ENCODE measurements at regions not wholly inside any gene's neighbourhood (a gene's known extent, or its start where the extent isn't known, plus 50 kb on each side); places are given as distances from the start of the nearest gene placed in this dataset.

DNA sequence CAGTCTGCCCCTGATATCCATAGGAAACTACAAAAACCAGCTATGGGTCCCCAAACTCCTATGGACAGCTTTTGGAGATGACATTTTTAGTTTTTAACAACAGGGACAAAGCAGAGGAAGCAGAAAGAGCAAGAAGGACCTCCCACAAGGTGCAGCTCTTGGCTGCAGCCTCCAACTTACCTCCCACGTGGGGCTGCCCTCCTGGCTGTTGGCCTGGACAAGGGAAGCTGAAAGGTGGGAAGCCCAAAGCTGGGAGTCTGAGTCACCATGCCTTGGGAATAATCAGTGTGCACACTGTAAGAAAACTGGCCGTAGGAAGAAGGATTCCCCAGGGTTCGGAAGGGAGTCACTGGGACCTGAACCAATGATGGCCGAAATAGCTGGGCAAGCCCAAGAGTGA, 51.8 kb upstream of the PAX1 start:
- Histone ChIP-seq H3K36me3 (ENCODE audit: control insufficient read depth in 3 of 3, insufficient read depth in 2 of 3, low read depth in 1 of 3, low read length in 3 of 3) (no peaks in the 10 kb centered on the region), H3K9me3 (ENCODE audit: control insufficient read depth in 2 of 2, insufficient read depth in 1 of 2, low read depth in 1 of 2, low read length in 1 of 2) (no peaks in the 10 kb centered on the region), H3K27me3 (ENCODE audit: control insufficient read depth in 3 of 3, insufficient read depth in 3 of 3, low read length in 3 of 3) (no peaks in the 10 kb centered on the region), H3K4me1 (ENCODE audit: control insufficient read depth in 3 of 3, insufficient read depth in 2 of 3, low read depth in 1 of 3, low read length in 2 of 3) (no peaks in the 10 kb centered on the region), H3K4me3 (ENCODE audit: low read depth in 1 of 3, low read length in 3 of 3) (no peak overlapping the region), H3K27ac (ENCODE audit: low read depth in 1 of 3, low read length in 2 of 3) (no peak overlapping the region)
- WGBS, 3 donors = 82 to 90% (median 86%) methylated on average over 4 of the region's 4 CpGs
- no peak for FAIRE-seq
- DNase-seq = no peak

DNA sequence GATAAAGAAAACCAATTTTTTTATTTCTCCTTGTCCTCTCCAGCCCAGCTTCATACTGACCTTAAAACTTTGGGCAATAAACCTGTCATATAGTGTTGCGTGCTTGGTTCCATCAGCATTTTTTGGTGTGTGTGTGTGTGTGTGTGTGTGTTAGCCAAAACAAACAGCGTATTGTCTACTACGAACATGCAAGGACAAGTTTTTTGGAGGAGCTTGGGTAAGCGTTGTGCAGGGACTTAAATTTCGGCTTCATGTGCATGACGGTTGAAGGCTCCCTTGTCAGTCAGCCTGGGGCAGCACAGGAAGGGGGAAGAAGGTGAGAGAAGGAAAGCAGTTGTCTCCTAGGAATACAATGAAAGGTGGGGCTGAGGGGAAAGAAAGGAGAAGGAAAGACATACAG, 62.0 kb upstream of the PAX1 start:
- 58 to 70% (median 66%) methylated on average over 6 of the region's 6 CpGs for WGBS, 3 donors

DNA sequence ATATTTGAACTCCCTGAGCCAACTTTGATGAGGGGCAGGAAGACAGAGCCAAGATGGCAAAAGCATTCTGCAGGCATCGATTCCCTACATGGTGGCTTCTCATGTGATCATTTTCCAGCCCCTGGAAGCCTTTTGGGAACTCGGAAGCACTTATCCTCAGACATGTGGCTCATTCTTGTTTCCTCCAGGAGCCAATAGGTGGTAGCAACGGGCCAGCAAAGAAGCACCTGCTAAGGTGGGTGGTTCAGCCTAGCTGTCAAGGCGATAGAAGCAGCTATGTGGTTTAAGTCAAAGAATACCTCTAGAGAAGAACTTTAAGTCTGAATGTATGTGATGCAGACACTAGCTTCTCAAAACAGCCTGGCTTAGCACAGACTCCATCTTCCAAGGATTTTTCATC, 64.9 kb upstream of the PAX1 start:
- no peak overlapping the region for H3K4me3 ChIP-seq (ENCODE audit: low read depth in 1 of 3, low read length in 3 of 3)
- H3K4me1 ChIP-seq (ENCODE audit: control insufficient read depth in 3 of 3, insufficient read depth in 2 of 3, low read depth in 1 of 3, low read length in 2 of 3) = no peaks in the 10 kb centered on the region
- H3K36me3 ChIP-seq (ENCODE audit: control insufficient read depth in 3 of 3, insufficient read depth in 2 of 3, low read depth in 1 of 3, low read length in 3 of 3) = no peaks in the 10 kb centered on the region
- H3K27me3 ChIP-seq (ENCODE audit: control insufficient read depth in 3 of 3, insufficient read depth in 3 of 3, low read length in 3 of 3) = peaks cover 0 to 3% (median 0%) of the 10 kb centered on the region in 3 donors
- H3K27ac ChIP-seq (ENCODE audit: low read depth in 1 of 3, low read length in 2 of 3) = no peak overlapping the region
- DNase-seq = no peak
- H3K9me3 ChIP-seq (ENCODE audit: control insufficient read depth in 2 of 2, insufficient read depth in 1 of 2, low read depth in 1 of 2, low read length in 1 of 2) = no peaks in the 10 kb centered on the region
- 14 to 18% (median 17%) methylated on average over 4 of the region's 4 CpGs for WGBS, 3 donors
- FAIRE-seq = no peak

More for the DNA sequence above, 62.0 kb upstream of the PAX1 start:
- no peaks in the 10 kb centered on the region for H3K4me1 ChIP-seq (ENCODE audit: control insufficient read depth in 3 of 3, insufficient read depth in 2 of 3, low read depth in 1 of 3, low read length in 2 of 3)
- no peaks in the 10 kb centered on the region for H3K36me3 ChIP-seq (ENCODE audit: control insufficient read depth in 3 of 3, insufficient read depth in 2 of 3, low read depth in 1 of 3, low read length in 3 of 3)
- H3K9me3 ChIP-seq (ENCODE audit: control insufficient read depth in 2 of 2, insufficient read depth in 1 of 2, low read depth in 1 of 2, low read length in 1 of 2) = peaks cover 0 to 2% of the 10 kb centered on the region in 2 donors
- no peak overlapping the region for H3K4me3 ChIP-seq (ENCODE audit: low read depth in 1 of 3, low read length in 3 of 3)
- DNase-seq (no peak), FAIRE-seq (no peak)
- no peak overlapping the region for H3K27ac ChIP-seq (ENCODE audit: low read depth in 1 of 3, low read length in 2 of 3)
- peaks cover 0 to 3% (median 0%) of the 10 kb centered on the region in 3 donors for H3K27me3 ChIP-seq (ENCODE audit: control insufficient read depth in 3 of 3, insufficient read depth in 3 of 3, low read length in 3 of 3)

DNA sequence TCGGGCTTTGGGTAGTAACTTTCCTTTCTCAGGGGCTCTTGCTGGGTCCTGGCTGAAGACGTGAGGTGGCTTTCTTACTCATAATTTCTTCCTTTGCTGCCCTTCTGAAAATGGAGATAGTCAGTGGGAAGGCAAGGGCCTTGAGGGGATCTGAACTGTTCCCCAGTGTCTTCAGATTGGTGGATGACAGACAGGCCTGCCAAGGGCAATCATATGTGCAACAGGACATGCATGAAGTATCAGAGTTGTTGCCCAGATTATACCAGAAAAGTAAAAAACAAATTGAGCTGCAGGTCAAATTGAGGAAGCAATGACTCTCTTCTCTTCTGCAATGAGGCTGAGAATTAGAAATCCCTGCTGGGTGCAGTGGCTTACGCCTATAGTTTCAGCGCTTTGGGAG, 71.6 kb upstream of the PAX1 start:
- Histone ChIP-seq H3K27ac (ENCODE audit: low read depth in 1 of 3, low read length in 2 of 3) (no peak overlapping the region), H3K27me3 (ENCODE audit: control insufficient read depth in 3 of 3, insufficient read depth in 3 of 3, low read length in 3 of 3) (peaks cover 0 to 2% (median 0%) of the 10 kb centered on the region in 3 donors), H3K36me3 (ENCODE audit: control insufficient read depth in 3 of 3, insufficient read depth in 2 of 3, low read depth in 1 of 3, low read length in 3 of 3) (no peaks in the 10 kb centered on the region), H3K9me3 (ENCODE audit: control insufficient read depth in 2 of 2, insufficient read depth in 1 of 2, low read depth in 1 of 2, low read length in 1 of 2) (no peaks in the 10 kb centered on the region), H3K4me3 (ENCODE audit: low read depth in 1 of 3, low read length in 3 of 3) (no peak overlapping the region), H3K4me1 (ENCODE audit: control insufficient read depth in 3 of 3, insufficient read depth in 2 of 3, low read depth in 1 of 3, low read length in 2 of 3) (no peaks in the 10 kb centered on the region)
- 82 to 87% (median 83%) methylated on average over 4 of the region's 4 CpGs for WGBS, 3 donors
- no peak for DNase-seq
- no peak for FAIRE-seq

DNA sequence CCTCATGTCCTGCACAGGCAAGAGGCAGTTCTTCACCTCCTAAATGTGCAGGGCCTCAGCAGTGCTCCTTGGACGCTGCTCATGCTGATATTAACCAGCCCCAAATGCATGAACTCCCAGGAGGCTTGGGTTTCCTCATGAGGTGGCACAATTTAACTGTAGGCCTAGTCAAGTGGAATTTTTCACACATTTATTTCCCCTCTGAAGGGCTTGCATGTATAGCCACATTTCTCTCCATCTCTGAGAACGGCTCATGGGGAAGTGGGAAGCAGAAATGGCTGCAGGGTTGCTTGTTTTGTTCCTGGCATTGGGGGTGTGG, 72.8 kb upstream of the PAX1 start:
- Histone ChIP-seq H3K4me1 (ENCODE audit: control insufficient read depth in 3 of 3, insufficient read depth in 2 of 3, low read depth in 1 of 3, low read length in 2 of 3) (no peaks in the 10 kb centered on the region), H3K4me3 (ENCODE audit: low read depth in 1 of 3, low read length in 3 of 3) (no peak overlapping the region), H3K36me3 (ENCODE audit: control insufficient read depth in 3 of 3, insufficient read depth in 2 of 3, low read depth in 1 of 3, low read length in 3 of 3) (no peaks in the 10 kb centered on the region), H3K9me3 (ENCODE audit: control insufficient read depth in 2 of 2, insufficient read depth in 1 of 2, low read depth in 1 of 2, low read length in 1 of 2) (no peaks in the 10 kb centered on the region), H3K27me3 (ENCODE audit: control insufficient read depth in 3 of 3, insufficient read depth in 3 of 3, low read length in 3 of 3) (peaks cover 0 to 2% (median 0%) of the 10 kb centered on the region in 3 donors), H3K27ac (ENCODE audit: low read depth in 1 of 3, low read length in 2 of 3) (no peak overlapping the region)
- DNase-seq (no peak), FAIRE-seq (no peak)
- 31 to 53% (median 43%) methylated on average over 2 of the region's 2 CpGs for WGBS, 3 donors

DNA sequence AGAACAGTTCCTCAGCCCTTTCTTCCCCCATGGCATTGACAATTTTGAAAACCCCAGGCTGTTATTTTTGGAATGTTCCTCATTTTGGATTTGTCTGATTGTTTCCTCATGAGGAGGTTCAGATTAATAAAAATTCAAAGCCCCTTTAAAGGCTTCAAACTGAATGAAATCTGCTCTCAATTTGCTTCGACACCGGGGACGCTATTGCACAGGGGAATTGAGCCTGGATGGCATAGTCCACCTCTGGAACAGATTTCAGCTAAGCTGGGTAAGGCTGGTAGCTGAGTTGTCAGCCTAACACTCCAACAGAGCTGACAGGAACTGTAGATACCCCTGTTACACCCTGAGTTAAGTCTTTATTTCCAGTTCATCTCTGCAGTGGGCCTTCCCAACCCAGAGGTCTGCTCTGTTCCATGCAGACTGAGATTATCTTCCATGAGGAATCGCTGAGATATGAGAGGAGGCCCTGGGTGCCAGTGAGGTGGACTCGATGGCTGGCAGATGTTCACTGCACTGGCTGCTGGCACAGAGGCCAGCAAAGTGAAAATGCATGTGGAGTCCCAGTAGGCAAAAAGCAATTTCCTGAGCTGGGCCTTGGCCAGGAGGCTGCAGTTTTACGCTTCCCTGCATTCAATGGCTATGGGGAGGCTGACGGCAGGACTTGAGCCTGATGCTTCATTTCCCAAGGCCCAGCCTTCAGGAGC, 73.3 kb upstream of the PAX1 start:
- H3K4me1 ChIP-seq (ENCODE audit: control insufficient read depth in 3 of 3, insufficient read depth in 2 of 3, low read depth in 1 of 3, low read length in 2 of 3) = no peaks in the 10 kb centered on the region
- no peak overlapping the region for H3K27ac ChIP-seq (ENCODE audit: low read depth in 1 of 3, low read length in 2 of 3)
- no peak for DNase-seq
- H3K27me3 ChIP-seq (ENCODE audit: control insufficient read depth in 3 of 3, insufficient read depth in 3 of 3, low read length in 3 of 3) = peaks cover 0 to 2% (median 0%) of the 10 kb centered on the region in 3 donors
- 79 to 83% (median 81%) methylated on average over 7 of the region's 7 CpGs for WGBS, 3 donors
- H3K4me3 ChIP-seq (ENCODE audit: low read depth in 1 of 3, low read length in 3 of 3) = no peak overlapping the region
- no peaks in the 10 kb centered on the region for H3K36me3 ChIP-seq (ENCODE audit: control insufficient read depth in 3 of 3, insufficient read depth in 2 of 3, low read depth in 1 of 3, low read length in 3 of 3)
- H3K9me3 ChIP-seq (ENCODE audit: control insufficient read depth in 2 of 2, insufficient read depth in 1 of 2, low read depth in 1 of 2, low read length in 1 of 2) = no peaks in the 10 kb centered on the region
- FAIRE-seq = no peak

DNA sequence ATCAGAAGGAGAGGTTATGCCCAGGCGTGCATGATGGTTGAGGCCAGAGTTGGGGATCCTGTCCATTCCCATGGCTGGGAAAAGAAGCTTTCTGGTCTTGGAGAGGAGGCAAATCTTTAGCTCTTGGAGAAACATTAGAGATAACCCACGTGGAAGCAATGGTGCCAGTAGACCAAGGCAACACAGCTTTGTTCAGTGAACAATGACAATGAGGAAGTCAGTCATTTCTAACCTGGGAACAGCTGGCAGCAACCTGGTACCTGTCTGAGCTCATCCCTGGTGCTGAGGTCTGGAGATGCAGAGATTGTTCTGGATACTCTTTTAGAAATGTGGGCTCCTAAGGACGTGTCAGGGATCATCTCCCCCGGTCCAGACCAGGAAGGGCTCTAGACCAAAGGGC, 76.7 kb upstream of the PAX1 start:
- H3K27ac ChIP-seq (ENCODE audit: low read depth in 1 of 3, low read length in 2 of 3) = no peak overlapping the region
- no peak for DNase-seq
- WGBS, 3 donors = 50 to 74% (median 60%) methylated on average over 4 of the region's 4 CpGs
- no peaks in the 10 kb centered on the region for H3K36me3 ChIP-seq (ENCODE audit: control insufficient read depth in 3 of 3, insufficient read depth in 2 of 3, low read depth in 1 of 3, low read length in 3 of 3)
- FAIRE-seq = no peak
- H3K9me3 ChIP-seq (ENCODE audit: control insufficient read depth in 2 of 2, insufficient read depth in 1 of 2, low read depth in 1 of 2, low read length in 1 of 2) = no peaks in the 10 kb centered on the region
- peaks cover 0 to 3% (median 0%) of the 10 kb centered on the region in 3 donors for H3K27me3 ChIP-seq (ENCODE audit: control insufficient read depth in 3 of 3, insufficient read depth in 3 of 3, low read length in 3 of 3)
- H3K4me1 ChIP-seq (ENCODE audit: control insufficient read depth in 3 of 3, insufficient read depth in 2 of 3, low read depth in 1 of 3, low read length in 2 of 3) = no peaks in the 10 kb centered on the region
- H3K4me3 ChIP-seq (ENCODE audit: low read depth in 1 of 3, low read length in 3 of 3) = no peak overlapping the region

DNA sequence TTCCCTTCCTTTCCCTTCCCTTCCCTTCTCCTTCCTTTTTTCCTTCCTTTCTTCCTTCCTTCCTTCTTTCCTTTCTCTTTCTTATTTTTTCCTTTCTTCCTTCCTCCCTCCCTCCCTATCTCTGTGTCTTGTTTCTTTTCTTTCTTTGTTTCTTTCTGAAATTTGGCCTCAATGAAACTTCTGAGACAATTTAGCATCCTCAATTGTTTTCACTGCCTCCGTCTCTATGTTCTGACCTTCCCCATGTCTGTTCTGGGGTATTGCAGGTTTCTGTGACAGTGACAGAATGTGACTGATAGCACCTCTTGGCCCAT, 81.7 kb upstream of the PAX1 start:
- no peak overlapping the region for H3K4me3 ChIP-seq (ENCODE audit: low read depth in 1 of 3, low read length in 3 of 3)
- FAIRE-seq = no peak

DNA sequence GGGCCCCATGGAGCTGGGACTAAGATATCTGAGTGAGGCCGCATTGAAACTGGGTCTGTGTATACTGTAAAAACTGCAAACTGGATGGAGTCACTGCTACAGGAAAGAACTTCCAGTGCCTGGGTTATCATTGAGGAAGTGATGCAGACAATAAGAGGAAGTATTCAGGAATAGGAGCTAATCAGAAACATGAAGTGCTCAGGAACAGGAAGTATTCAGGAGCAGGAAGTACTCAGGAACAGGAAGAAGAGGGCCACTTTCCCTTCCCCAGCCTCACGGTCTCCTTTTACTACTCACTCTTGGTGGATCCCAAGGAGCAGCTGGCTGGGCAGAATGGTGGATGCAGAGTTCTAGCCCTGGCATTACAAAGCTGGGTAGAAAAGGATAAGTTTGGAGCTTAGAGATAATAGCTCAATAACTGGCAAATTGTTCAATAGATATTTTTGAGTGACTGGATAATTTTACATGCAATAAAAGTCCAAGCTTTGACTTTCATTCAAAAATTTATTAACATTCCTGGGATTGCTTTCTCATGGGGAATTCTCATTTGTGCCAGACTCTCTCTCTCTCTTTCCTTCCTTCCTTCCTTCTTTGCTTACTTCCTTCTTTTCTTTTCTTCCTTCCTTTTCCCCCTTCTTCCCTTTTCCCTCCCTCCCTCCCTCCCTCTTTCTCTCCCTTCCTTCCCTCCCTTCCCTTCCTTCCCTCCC, 82.2 kb upstream of the PAX1 start:
- no peaks in the 10 kb centered on the region for H3K4me1 ChIP-seq (ENCODE audit: control insufficient read depth in 3 of 3, insufficient read depth in 2 of 3, low read depth in 1 of 3, low read length in 2 of 3)
- no peak overlapping the region for H3K4me3 ChIP-seq (ENCODE audit: low read depth in 1 of 3, low read length in 3 of 3)
- H3K9me3 ChIP-seq (ENCODE audit: control insufficient read depth in 2 of 2, insufficient read depth in 1 of 2, low read depth in 1 of 2, low read length in 1 of 2) = no peaks in the 10 kb centered on the region
- H3K36me3 ChIP-seq (ENCODE audit: control insufficient read depth in 3 of 3, insufficient read depth in 2 of 3, low read depth in 1 of 3, low read length in 3 of 3) = no peaks in the 10 kb centered on the region
- peaks cover 0 to 2% (median 0%) of the 10 kb centered on the region in 3 donors for H3K27me3 ChIP-seq (ENCODE audit: control insufficient read depth in 3 of 3, insufficient read depth in 3 of 3, low read length in 3 of 3)
- DNase-seq (no peak), FAIRE-seq (no peak)
- 46 to 57% (median 52%) methylated on average over 2 of the region's 2 CpGs for WGBS, 3 donors
- no peak overlapping the region for H3K27ac ChIP-seq (ENCODE audit: low read depth in 1 of 3, low read length in 2 of 3)

More for the DNA sequence above, 81.7 kb upstream of the PAX1 start:
- no peaks in the 10 kb centered on the region for H3K36me3 ChIP-seq (ENCODE audit: control insufficient read depth in 3 of 3, insufficient read depth in 2 of 3, low read depth in 1 of 3, low read length in 3 of 3)
- no peak for DNase-seq
- H3K27ac ChIP-seq (ENCODE audit: low read depth in 1 of 3, low read length in 2 of 3) = no peak overlapping the region
- 81 to 89% (median 87%) methylated on average over 1 of the region's 1 CpG for WGBS, 3 donors
- H3K9me3 ChIP-seq (ENCODE audit: control insufficient read depth in 2 of 2, insufficient read depth in 1 of 2, low read depth in 1 of 2, low read length in 1 of 2) = no peaks in the 10 kb centered on the region
- peaks cover 0 to 2% (median 0%) of the 10 kb centered on the region in 3 donors for H3K27me3 ChIP-seq (ENCODE audit: control insufficient read depth in 3 of 3, insufficient read depth in 3 of 3, low read length in 3 of 3)
- H3K4me1 ChIP-seq (ENCODE audit: control insufficient read depth in 3 of 3, insufficient read depth in 2 of 3, low read depth in 1 of 3, low read length in 2 of 3) = no peaks in the 10 kb centered on the region

Data from small intestine (tissue), 7 donors.